HepG2 (cell line): ENCODE measurements at regions not wholly inside any gene's neighbourhood (a gene's known extent, or its start where the extent isn't known, plus 50 kb on each side); places are given as distances from the start of the nearest gene placed in this dataset.

Source experiments
- ARID5B ChIP-seq: IDR thresholded peaks from 2 replicates; pipeline ENCODE4 v1.4.0; 2020; ENCODE audit warnings: mild to moderate bottlenecking, missing genetic modification reagents
- CBX2 ChIP-seq, 2 experiments: fragments of 200-600 bp in 1 of 2; sonication (generic); formaldehyde crosslinking in 1 of 2; IDR thresholded peaks; 2 replicates each; pipeline versions ENCODE4 v1.7.0 to v1.8.1; 2018 to 2022; ENCODE audit warnings: low read depth in 2 of 2, low read length in 1 of 2, mild to moderate bottlenecking in 1 of 2, missing genetic modification reagents in 1 of 2
- CTCF ChIP-seq: sonication (generic); formaldehyde crosslinking; IDR thresholded peaks from 2 replicates; pipeline ENCODE4 v1.5.0; 2020; ENCODE audit warnings: mild to moderate bottlenecking, missing genetic modification reagents, moderate library complexity
- FOSL2 ChIP-seq: sonication (generic); formaldehyde crosslinking; IDR thresholded peaks from 2 replicates; pipeline ENCODE4 v1.4.0; 2020; ENCODE audit warnings: missing genetic modification reagents
- FOXK1 ChIP-seq: sonication (generic); formaldehyde crosslinking; IDR thresholded peaks from 2 replicates; pipeline ENCODE4 v1.4.0; 2020; ENCODE audit warnings: low read depth, missing genetic modification reagents, borderline replicate concordance
- KLF16 ChIP-seq, 2 experiments: sonication (generic) in 1 of 2; formaldehyde crosslinking in 1 of 2; IDR thresholded peaks; 2 replicates each; pipeline versions ENCODE4 v1.6.1 to v1.8.0; 2016 to 2023; ENCODE audit warnings: missing genetic modification reagents in 2 of 2, missing compliant biosample characterization in 1 of 2
- MAX ChIP-seq: IDR thresholded peaks from 2 replicates; pipeline ENCODE4 v1.6.1; 2012; ENCODE audit warnings: inconsistent platforms
- MAZ ChIP-seq, 2 experiments: sonication (generic) in 1 of 2; formaldehyde crosslinking in 1 of 2; IDR thresholded peaks; 2 replicates each; pipeline versions ENCODE4 v1.5.0 to v1.6.1; 2012 to 2020; ENCODE audit warnings: low read depth in 2 of 2, mild to moderate bottlenecking in 2 of 2, borderline replicate concordance in 1 of 2, improper control_type of control experiment in 1 of 2, low read length in 1 of 2, missing genetic modification reagents in 1 of 2, moderate library complexity in 1 of 2
- MEIS2 ChIP-seq: sonication (generic); formaldehyde crosslinking; IDR thresholded peaks from 2 replicates; pipeline ENCODE4 v1.9.0; 2021; ENCODE audit warnings: mild to moderate bottlenecking, missing genetic modification reagents
- MIER3 ChIP-seq: IDR thresholded peaks from 2 replicates; pipeline ENCODE4 v1.6.1; 2016; ENCODE audit warnings: missing compliant biosample characterization, borderline replicate concordance
- MTF2 ChIP-seq: sonication (generic); formaldehyde crosslinking; IDR thresholded peaks from 2 replicates; pipeline ENCODE4 v1.5.0; 2020; ENCODE audit warnings: missing genetic modification reagents, borderline replicate concordance
- RBM39 ChIP-seq: fragments of 200-400 bp; formaldehyde crosslinking; IDR thresholded peaks from one replicate; pipeline ENCODE4 v1.6.1; 2018; ENCODE audit warnings: antibody characterized with exemption, mild to moderate bottlenecking, low read depth, low read length; ENCODE audit not compliant: poor library complexity, severe bottlenecking
- REL ChIP-seq: sonication (generic); formaldehyde crosslinking; conservative IDR thresholded peaks from 2 replicates; pipeline ENCODE4 v1.8.0; 2022; ENCODE audit warnings: mild to moderate bottlenecking, missing genetic modification reagents, moderate library complexity
- SIN3A ChIP-seq: IDR thresholded peaks from 2 replicates; pipeline ENCODE4 v1.6.1; 2011; ENCODE audit warnings: low read depth, mild to moderate bottlenecking, control low read depth, low read length, borderline replicate concordance
- SMC3 ChIP-seq: IDR thresholded peaks from 2 replicates; pipeline ENCODE4 v1.6.1; 2011; ENCODE audit warnings: low read length, improper control_type of control experiment
- SOX5 ChIP-seq: IDR thresholded peaks from 2 replicates; pipeline ENCODE4 v1.6.1; 2016; ENCODE audit warnings: borderline replicate concordance
- SP1 ChIP-seq, 2 experiments: fragments of 450-650 bp in 1 of 2; sonication (generic) in 1 of 2; formaldehyde crosslinking in 1 of 2; IDR thresholded peaks; 2 replicates each; pipeline versions ENCODE4 v1.4.0 to v1.6.1; 2016 to 2020; ENCODE audit warnings: missing genetic modification reagents in 1 of 2
- TEAD3 ChIP-seq: optimal IDR thresholded peaks from 2 replicates; pipeline ENCODE3; 2016; ENCODE audit warnings: borderline replicate concordance
- ZNF3 ChIP-seq: IDR thresholded peaks from 2 replicates; pipeline ENCODE4 v1.7.0; 2017; ENCODE audit warnings: inconsistent platforms
- ZNF550 ChIP-seq: sonication (generic); formaldehyde crosslinking; IDR thresholded peaks from 2 replicates; pipeline ENCODE4 v1.4.0; 2020; ENCODE audit warnings: mild to moderate bottlenecking, missing genetic modification reagents, borderline replicate concordance
- ZNF598 ChIP-seq: sonication (generic); formaldehyde crosslinking; IDR thresholded peaks from 2 replicates; pipeline ENCODE4 v1.5.1; 2020; ENCODE audit warnings: mild to moderate bottlenecking, missing genetic modification reagents, borderline replicate concordance
- ZSCAN20 ChIP-seq: sonication (generic); formaldehyde crosslinking; IDR thresholded peaks from 2 replicates; pipeline ENCODE4 v1.4.0; 2020; ENCODE audit warnings: missing genetic modification reagents, mild to moderate bottlenecking, borderline replicate concordance
- ZSCAN22 ChIP-seq: sonication (generic); formaldehyde crosslinking; IDR thresholded peaks from 2 replicates; pipeline ENCODE4 v1.4.0; 2020; ENCODE audit warnings: mild to moderate bottlenecking, missing genetic modification reagents
- ZZZ3 ChIP-seq: sonication (generic); formaldehyde crosslinking; IDR thresholded peaks from 2 replicates; pipeline ENCODE4 v1.4.0; 2020; ENCODE audit warnings: missing genetic modification reagents, mild to moderate bottlenecking, borderline replicate concordance

GRCh38 chr1:222455188-222455879 lies 92.6 kb downstream of the HHIPL2 start (continued):
- TF ChIP-seq ZNF550 (no peak), ZNF3 (no peak), FOXK1 (CRISPR knock-in tag) (no peak), ARID5B (CRISPR knock-in tag) (peak; percentile 38; the same call in 1 of the 2 replicates), MIER3 (CRISPR knock-in tag) (no peak), MTF2 (peak; percentile 42; the same call in 1 of the 2 replicates), ZSCAN20 (no peak), MAX (0 out of 2 replicates have a peak, but pooled peaks have one; percentile 24), SOX5 (CRISPR knock-in tag) (0 out of 2 replicates have a peak, but pooled peaks have one; percentile 8), CBX2 (IDR thresholded peaks at IDR 0.05; ENCODE audit: low read depth, low read length) (no peak), CBX2 (CRISPR knock-in tag; IDR thresholded peaks at IDR 0.05; ENCODE audit: low read depth) (no peak), TEAD3 (CRISPR knock-in tag) (peak; percentile 38), SMC3 (peak; percentile 47), ZSCAN22 (CRISPR knock-in tag) (no peak), REL (no peak), SIN3A (no peak), KLF16 (CRISPR knock-in tag; IDR thresholded peaks at IDR 0.05) (0 out of 4 replicates have a peak, but pooled peaks of 1 of the 2 experiments have one; percentile 32), CTCF (CRISPR knock-in tag) (peak; percentile 95), FOSL2 (CRISPR knock-in tag) (0 out of 2 replicates have a peak, but pooled peaks have one; percentile 10), SP1 (IDR thresholded peaks at IDR 0.05) (no peak), SP1 (CRISPR knock-in tag; IDR thresholded peaks at IDR 0.05) (no peak), MEIS2 (CRISPR knock-in tag) (no peak), RBM39 (no peak), ZZZ3 (CRISPR knock-in tag) (no peak), ZNF598 (no peak), MAZ (IDR thresholded peaks at IDR 0.05; ENCODE audit: borderline replicate concordance, low read depth, low read length) (no peak), MAZ (CRISPR knock-in tag; IDR thresholded peaks at IDR 0.05; ENCODE audit: low read depth) (no peak)
